ENCODE measurements at regions not wholly inside any gene's neighbourhood (a gene's known extent, or its start where the extent isn't known, plus 50 kb on each side); places are given as distances from the start of the nearest gene placed in this dataset.

- Histone ChIP-seq H3K4me3 (no peak overlapping the region), H3K9me2 (ENCODE audit: insufficient read depth) (no peaks in the 10 kb centered on the region), H3K36me3 (ENCODE audit: insufficient read depth) (no peaks in the 10 kb centered on the region), H3F3A (replicated peaks; ENCODE audit: low read depth) (no peaks in the 10 kb centered on the region), H2AFZ (no peak overlapping the region), H3K4me1 (ENCODE audit: insufficient read depth) (no peaks in the 10 kb centered on the region), H4K20me1 (replicated peaks; ENCODE audit: insufficient read depth) (no peaks in the 10 kb centered on the region), H3K27me3 (ENCODE audit: insufficient read depth) (no peaks in the 10 kb centered on the region), H3K79me2 (replicated peaks; ENCODE audit: insufficient read depth) (no peaks in the 10 kb centered on the region), H3K27ac (ENCODE audit: low read depth) (no peak overlapping the region), H3K4me2 (no peak overlapping the region)
- Mint-ChIP-seq H3K27me3 (ENCODE audit: insufficient read depth, low read depth, poor library complexity) (no peaks in the 10 kb centered on the region), H3K27ac (no peak overlapping the region), H3K36me3 (ENCODE audit: low read depth) (no peaks in the 10 kb centered on the region), H3K4me1 (no peaks in the 10 kb centered on the region), H3K9me3 (no peaks in the 10 kb centered on the region), H3K4me3 (no peak overlapping the region)
- TF ChIP-seq CTCF (conservative IDR thresholded peaks at IDR 0.05; ENCODE audit: low read depth in 2 of 2) (no peak), NANOG (IDR thresholded peaks at IDR 0.05; ENCODE audit: borderline replicate concordance) (no peak), EZH2phosphoT487 (IDR thresholded peaks at IDR 0.05; ENCODE audit: unreplicated experiment) (no peak), JUNB (IDR thresholded peaks at IDR 0.05; ENCODE audit: unreplicated experiment) (no peak), ZNF331 (CRISPR knock-in tag; IDR thresholded peaks at IDR 0.05; ENCODE audit: low read depth) (no peak), STAT1 (IDR thresholded peaks at IDR 0.05; ENCODE audit: unreplicated experiment) (no peak), POLR2AphosphoS5 (IDR thresholded peaks at IDR 0.05; ENCODE audit: low read depth) (no peak), CREB1 (CRISPR knock-in tag; IDR thresholded peaks at IDR 0.05; ENCODE audit: low read depth) (no peak), EZH2 (IDR thresholded peaks at IDR 0.05; ENCODE audit: low read depth, unreplicated experiment) (no peak), ZNF114 (CRISPR knock-in tag; IDR thresholded peaks at IDR 0.05) (no peak)
- TF ChIP-seq, protein P1, sequence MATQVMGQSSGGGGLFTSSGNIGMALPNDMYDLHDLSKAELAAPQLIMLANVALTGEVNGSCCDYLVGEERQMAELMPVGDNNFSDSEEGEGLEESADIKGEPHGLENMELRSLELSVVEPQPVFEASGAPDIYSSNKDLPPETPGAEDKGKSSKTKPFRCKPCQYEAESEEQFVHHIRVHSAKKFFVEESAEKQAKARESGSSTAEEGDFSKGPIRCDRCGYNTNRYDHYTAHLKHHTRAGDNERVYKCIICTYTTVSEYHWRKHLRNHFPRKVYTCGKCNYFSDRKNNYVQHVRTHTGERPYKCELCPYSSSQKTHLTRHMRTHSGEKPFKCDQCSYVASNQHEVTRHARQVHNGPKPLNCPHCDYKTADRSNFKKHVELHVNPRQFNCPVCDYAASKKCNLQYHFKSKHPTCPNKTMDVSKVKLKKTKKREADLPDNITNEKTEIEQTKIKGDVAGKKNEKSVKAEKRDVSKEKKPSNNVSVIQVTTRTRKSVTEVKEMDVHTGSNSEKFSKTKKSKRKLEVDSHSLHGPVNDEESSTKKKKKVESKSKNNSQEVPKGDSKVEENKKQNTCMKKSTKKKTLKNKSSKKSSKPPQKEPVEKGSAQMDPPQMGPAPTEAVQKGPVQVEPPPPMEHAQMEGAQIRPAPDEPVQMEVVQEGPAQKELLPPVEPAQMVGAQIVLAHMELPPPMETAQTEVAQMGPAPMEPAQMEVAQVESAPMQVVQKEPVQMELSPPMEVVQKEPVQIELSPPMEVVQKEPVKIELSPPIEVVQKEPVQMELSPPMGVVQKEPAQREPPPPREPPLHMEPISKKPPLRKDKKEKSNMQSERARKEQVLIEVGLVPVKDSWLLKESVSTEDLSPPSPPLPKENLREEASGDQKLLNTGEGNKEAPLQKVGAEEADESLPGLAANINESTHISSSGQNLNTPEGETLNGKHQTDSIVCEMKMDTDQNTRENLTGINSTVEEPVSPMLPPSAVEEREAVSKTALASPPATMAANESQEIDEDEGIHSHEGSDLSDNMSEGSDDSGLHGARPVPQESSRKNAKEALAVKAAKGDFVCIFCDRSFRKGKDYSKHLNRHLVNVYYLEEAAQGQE (IDR thresholded peaks at IDR 0.05; ENCODE audit: unreplicated experiment) = no peak
- TF ChIP-seq, protein P2, sequence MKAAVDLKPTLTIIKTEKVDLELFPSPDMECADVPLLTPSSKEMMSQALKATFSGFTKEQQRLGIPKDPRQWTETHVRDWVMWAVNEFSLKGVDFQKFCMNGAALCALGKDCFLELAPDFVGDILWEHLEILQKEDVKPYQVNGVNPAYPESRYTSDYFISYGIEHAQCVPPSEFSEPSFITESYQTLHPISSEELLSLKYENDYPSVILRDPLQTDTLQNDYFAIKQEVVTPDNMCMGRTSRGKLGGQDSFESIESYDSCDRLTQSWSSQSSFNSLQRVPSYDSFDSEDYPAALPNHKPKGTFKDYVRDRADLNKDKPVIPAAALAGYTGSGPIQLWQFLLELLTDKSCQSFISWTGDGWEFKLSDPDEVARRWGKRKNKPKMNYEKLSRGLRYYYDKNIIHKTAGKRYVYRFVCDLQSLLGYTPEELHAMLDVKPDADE (IDR thresholded peaks at IDR 0.05) = no peak
- TF ChIP-seq, protein P3, sequence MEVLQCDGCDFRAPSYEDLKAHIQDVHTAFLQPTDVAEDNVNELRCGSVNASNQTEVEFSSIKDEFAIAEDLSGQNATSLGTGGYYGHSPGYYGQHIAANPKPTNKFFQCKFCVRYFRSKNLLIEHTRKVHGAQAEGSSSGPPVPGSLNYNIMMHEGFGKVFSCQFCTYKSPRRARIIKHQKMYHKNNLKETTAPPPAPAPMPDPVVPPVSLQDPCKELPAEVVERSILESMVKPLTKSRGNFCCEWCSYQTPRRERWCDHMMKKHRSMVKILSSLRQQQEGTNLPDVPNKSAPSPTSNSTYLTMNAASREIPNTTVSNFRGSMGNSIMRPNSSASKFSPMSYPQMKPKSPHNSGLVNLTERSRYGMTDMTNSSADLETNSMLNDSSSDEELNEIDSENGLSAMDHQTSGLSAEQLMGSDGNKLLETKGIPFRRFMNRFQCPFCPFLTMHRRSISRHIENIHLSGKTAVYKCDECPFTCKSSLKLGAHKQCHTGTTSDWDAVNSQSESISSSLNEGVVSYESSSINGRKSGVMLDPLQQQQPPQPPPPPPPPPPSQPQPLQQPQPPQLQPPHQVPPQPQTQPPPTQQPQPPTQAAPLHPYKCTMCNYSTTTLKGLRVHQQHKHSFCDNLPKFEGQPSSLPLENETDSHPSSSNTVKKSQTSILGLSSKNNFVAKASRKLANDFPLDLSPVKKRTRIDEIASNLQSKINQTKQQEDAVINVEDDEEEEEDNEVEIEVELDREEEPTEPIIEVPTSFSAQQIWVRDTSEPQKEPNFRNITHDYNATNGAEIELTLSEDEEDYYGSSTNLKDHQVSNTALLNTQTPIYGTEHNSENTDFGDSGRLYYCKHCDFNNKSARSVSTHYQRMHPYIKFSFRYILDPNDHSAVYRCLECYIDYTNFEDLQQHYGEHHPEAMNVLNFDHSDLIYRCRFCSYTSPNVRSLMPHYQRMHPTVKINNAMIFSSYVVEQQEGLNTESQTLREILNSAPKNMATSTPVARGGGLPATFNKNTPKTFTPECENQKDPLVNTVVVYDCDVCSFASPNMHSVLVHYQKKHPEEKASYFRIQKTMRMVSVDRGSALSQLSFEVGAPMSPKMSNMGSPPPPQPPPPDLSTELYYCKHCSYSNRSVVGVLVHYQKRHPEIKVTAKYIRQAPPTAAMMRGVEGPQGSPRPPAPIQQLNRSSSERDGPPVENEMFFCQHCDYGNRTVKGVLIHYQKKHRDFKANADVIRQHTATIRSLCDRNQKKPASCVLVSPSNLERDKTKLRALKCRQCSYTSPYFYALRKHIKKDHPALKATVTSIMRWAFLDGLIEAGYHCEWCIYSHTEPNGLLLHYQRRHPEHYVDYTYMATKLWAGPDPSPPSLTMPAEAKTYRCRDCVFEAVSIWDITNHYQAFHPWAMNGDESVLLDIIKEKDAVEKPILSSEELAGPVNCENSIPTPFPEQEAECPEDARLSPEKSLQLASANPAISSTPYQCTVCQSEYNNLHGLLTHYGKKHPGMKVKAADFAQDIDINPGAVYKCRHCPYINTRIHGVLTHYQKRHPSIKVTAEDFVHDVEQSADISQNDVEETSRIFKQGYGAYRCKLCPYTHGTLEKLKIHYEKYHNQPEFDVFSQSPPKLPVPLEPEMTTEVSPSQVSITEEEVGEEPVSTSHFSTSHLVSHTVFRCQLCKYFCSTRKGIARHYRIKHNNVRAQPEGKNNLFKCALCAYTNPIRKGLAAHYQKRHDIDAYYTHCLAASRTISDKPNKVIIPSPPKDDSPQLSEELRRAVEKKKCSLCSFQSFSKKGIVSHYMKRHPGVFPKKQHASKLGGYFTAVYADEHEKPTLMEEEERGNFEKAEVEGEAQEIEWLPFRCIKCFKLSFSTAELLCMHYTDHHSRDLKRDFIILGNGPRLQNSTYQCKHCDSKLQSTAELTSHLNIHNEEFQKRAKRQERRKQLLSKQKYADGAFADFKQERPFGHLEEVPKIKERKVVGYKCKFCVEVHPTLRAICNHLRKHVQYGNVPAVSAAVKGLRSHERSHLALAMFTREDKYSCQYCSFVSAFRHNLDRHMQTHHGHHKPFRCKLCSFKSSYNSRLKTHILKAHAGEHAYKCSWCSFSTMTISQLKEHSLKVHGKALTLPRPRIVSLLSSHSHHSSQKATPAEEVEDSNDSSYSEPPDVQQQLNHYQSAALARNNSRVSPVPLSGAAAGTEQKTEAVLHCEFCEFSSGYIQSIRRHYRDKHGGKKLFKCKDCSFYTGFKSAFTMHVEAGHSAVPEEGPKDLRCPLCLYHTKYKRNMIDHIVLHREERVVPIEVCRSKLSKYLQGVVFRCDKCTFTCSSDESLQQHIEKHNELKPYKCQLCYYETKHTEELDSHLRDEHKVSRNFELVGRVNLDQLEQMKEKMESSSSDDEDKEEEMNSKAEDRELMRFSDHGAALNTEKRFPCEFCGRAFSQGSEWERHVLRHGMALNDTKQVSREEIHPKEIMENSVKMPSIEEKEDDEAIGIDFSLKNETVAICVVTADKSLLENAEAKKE (CRISPR knock-in tag; IDR thresholded peaks at IDR 0.05) = no peak
- ATAC-seq (no peak), DNase-seq (ENCODE audit: low spot score) (no peak)
These were observed 557.1 kb downstream of the TNS1 start for GRCh38 chr2:217445723-217446122.
